ENCODE measurements at regions not wholly inside any gene's neighbourhood (a gene's known extent, or its start where the extent isn't known, plus 50 kb on each side); places are given as distances from the start of the nearest gene placed in this dataset.

DNA sequence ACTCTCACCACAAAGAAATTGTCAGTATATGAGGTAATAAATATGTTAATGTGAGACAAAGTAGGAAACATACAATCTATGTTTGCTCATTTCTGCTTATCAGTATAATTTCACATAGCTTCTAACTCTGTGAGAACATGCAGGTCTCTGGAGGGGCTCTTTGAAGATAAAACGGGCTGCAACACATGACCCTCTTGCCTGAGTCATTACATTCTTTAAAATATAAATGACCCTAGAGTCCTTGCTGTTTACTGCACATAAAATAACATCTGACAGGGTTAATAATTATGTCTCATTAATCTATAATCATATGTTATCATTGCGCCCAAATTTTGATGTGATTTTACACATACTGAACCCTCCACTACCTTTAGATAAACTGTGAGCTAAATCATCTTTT lies 681.5 kb downstream of the ARAP2 start (continued):
- TF ChIP-seq, protein P1, sequence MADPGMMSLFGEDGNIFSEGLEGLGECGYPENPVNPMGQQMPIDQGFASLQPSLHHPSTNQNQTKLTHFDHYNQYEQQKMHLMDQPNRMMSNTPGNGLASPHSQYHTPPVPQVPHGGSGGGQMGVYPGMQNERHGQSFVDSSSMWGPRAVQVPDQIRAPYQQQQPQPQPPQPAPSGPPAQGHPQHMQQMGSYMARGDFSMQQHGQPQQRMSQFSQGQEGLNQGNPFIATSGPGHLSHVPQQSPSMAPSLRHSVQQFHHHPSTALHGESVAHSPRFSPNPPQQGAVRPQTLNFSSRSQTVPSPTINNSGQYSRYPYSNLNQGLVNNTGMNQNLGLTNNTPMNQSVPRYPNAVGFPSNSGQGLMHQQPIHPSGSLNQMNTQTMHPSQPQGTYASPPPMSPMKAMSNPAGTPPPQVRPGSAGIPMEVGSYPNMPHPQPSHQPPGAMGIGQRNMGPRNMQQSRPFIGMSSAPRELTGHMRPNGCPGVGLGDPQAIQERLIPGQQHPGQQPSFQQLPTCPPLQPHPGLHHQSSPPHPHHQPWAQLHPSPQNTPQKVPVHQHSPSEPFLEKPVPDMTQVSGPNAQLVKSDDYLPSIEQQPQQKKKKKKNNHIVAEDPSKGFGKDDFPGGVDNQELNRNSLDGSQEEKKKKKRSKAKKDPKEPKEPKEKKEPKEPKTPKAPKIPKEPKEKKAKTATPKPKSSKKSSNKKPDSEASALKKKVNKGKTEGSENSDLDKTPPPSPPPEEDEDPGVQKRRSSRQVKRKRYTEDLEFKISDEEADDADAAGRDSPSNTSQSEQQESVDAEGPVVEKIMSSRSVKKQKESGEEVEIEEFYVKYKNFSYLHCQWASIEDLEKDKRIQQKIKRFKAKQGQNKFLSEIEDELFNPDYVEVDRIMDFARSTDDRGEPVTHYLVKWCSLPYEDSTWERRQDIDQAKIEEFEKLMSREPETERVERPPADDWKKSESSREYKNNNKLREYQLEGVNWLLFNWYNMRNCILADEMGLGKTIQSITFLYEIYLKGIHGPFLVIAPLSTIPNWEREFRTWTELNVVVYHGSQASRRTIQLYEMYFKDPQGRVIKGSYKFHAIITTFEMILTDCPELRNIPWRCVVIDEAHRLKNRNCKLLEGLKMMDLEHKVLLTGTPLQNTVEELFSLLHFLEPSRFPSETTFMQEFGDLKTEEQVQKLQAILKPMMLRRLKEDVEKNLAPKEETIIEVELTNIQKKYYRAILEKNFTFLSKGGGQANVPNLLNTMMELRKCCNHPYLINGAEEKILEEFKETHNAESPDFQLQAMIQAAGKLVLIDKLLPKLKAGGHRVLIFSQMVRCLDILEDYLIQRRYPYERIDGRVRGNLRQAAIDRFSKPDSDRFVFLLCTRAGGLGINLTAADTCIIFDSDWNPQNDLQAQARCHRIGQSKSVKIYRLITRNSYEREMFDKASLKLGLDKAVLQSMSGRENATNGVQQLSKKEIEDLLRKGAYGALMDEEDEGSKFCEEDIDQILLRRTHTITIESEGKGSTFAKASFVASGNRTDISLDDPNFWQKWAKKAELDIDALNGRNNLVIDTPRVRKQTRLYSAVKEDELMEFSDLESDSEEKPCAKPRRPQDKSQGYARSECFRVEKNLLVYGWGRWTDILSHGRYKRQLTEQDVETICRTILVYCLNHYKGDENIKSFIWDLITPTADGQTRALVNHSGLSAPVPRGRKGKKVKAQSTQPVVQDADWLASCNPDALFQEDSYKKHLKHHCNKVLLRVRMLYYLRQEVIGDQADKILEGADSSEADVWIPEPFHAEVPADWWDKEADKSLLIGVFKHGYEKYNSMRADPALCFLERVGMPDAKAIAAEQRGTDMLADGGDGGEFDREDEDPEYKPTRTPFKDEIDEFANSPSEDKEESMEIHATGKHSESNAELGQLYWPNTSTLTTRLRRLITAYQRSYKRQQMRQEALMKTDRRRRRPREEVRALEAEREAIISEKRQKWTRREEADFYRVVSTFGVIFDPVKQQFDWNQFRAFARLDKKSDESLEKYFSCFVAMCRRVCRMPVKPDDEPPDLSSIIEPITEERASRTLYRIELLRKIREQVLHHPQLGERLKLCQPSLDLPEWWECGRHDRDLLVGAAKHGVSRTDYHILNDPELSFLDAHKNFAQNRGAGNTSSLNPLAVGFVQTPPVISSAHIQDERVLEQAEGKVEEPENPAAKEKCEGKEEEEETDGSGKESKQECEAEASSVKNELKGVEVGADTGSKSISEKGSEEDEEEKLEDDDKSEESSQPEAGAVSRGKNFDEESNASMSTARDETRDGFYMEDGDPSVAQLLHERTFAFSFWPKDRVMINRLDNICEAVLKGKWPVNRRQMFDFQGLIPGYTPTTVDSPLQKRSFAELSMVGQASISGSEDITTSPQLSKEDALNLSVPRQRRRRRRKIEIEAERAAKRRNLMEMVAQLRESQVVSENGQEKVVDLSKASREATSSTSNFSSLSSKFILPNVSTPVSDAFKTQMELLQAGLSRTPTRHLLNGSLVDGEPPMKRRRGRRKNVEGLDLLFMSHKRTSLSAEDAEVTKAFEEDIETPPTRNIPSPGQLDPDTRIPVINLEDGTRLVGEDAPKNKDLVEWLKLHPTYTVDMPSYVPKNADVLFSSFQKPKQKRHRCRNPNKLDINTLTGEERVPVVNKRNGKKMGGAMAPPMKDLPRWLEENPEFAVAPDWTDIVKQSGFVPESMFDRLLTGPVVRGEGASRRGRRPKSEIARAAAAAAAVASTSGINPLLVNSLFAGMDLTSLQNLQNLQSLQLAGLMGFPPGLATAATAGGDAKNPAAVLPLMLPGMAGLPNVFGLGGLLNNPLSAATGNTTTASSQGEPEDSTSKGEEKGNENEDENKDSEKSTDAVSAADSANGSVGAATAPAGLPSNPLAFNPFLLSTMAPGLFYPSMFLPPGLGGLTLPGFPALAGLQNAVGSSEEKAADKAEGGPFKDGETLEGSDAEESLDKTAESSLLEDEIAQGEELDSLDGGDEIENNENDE (IDR thresholded peaks at IDR 0.05; ENCODE audit: insufficient replicate concordance, low read length) = no peak
- TF ChIP-seq BRCA1 (IDR thresholded peaks at IDR 0.05; ENCODE audit: low read depth, low read length) (no peak), RAD21 (IDR thresholded peaks at IDR 0.05 in 1 of 2, conservative IDR thresholded peaks at IDR 0.05 in 1 of 2; ENCODE audit: low read depth in 2 of 2, low read length in 2 of 2) (no peak), RFX5 (IDR thresholded peaks at IDR 0.05; ENCODE audit: borderline replicate concordance, low read depth, low read length) (no peak), KDM1A (IDR thresholded peaks at IDR 0.05; ENCODE audit: borderline replicate concordance, low read length) (no peak), CREB1 (IDR thresholded peaks at IDR 0.05) (no peak), EZH2 (IDR thresholded peaks at IDR 0.05; ENCODE audit: low read depth, low read length, severe bottlenecking) (no peak)
- TF ChIP-seq, protein P2, sequence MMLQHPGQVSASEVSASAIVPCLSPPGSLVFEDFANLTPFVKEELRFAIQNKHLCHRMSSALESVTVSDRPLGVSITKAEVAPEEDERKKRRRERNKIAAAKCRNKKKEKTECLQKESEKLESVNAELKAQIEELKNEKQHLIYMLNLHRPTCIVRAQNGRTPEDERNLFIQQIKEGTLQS (IDR thresholded peaks at IDR 0.05; ENCODE audit: insufficient read depth, low read depth, low read length) = no peak
